PFSK-1 (cell line): ENCODE measurements at regions not wholly inside any gene's neighbourhood (a gene's known extent, or its start where the extent isn't known, plus 50 kb on each side); places are given as distances from the start of the nearest gene placed in this dataset.

Experiments used
- FOXP2 ChIP-seq: optimal IDR thresholded peaks from 2 replicates; pipeline ENCODE3; 2011; ENCODE audit warnings: borderline replicate concordance, control low read depth, inconsistent platforms; ENCODE audit not compliant: insufficient read depth; ENCODE audit errors: extremely low read length, extremely low read depth
- POLR2AphosphoS5 ChIP-seq: IDR thresholded peaks from 2 replicates; pipeline ENCODE4 v1.6.1; 2012; ENCODE audit warnings: low read depth, mild to moderate bottlenecking, control low read depth, low read length, moderate library complexity
- REST ChIP-seq, 2 experiments: IDR thresholded peaks; 2 replicates each; pipeline versions ENCODE4 v1.6.1 to v1.8.0; 2011 to 2012; ENCODE audit warnings: low read depth in 2 of 2, low read length in 2 of 2, control low read depth in 1 of 2, inconsistent platforms in 1 of 2, mild to moderate bottlenecking in 1 of 2, moderate library complexity in 1 of 2; ENCODE audit not compliant: insufficient read depth in 1 of 2
- SIN3A ChIP-seq: IDR thresholded peaks from 2 replicates; pipeline ENCODE4 v1.6.1; 2012; ENCODE audit warnings: mild to moderate bottlenecking, low read length, moderate library complexity, borderline replicate concordance; ENCODE audit not compliant: insufficient read depth
- TAF1 ChIP-seq: IDR thresholded peaks from 2 replicates; pipeline ENCODE4 v1.6.1; 2012; ENCODE audit warnings: low read length, control low read depth, borderline replicate concordance; ENCODE audit not compliant: insufficient read depth

DNA sequence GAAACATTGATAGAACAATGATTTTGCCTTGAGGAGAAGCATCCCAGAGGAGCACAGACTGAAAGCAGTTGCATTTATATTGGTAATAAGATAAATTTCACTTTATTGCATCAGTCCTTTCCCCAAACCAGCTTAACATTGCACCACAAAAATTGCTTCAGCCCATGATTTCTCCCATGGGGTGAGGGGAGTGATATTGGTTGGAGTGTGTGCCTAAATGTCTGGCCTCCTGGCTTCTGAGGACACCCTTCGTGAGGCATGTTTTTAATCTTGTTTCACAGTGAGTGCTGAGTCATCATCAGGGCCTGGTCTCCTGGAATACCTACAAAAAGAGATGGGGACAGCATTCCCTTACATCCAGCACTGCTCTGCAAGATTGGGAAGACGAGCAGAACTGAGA lies 487.9 kb downstream of the C4orf33 start:
- TF ChIP-seq SIN3A (no peak), REST (IDR thresholded peaks at IDR 0.05; ENCODE audit: insufficient read depth in 1 of 2, low read depth in 2 of 2, low read length in 2 of 2) (no peak), FOXP2 (no peak), POLR2AphosphoS5 (no peak), TAF1 (no peak)

DNA sequence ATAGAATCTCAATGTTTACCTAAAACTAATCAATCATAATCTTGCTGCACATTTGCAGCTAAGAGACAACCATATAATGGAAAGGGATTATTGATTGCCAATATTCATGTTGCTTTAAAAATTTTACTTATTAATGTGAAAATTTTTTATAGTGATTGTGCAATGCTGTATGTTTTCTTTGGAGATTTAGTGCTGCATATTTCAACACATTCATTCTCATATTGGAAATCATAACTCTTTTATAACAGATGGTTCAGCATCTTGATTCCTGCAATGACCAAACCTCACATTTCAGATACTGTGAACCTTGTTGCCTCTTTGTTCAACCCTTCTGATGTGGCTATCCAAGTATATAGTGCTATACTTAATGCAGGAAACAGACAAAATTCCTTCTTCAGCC lies 502.6 kb downstream of the C4orf33 start:
- TF ChIP-seq TAF1: no peak
- no peak for TF ChIP-seq POLR2AphosphoS5
- TF ChIP-seq FOXP2: no peak
- TF ChIP-seq REST (IDR thresholded peaks at IDR 0.05; ENCODE audit: insufficient read depth in 1 of 2, low read depth in 2 of 2, low read length in 2 of 2): no peak

DNA sequence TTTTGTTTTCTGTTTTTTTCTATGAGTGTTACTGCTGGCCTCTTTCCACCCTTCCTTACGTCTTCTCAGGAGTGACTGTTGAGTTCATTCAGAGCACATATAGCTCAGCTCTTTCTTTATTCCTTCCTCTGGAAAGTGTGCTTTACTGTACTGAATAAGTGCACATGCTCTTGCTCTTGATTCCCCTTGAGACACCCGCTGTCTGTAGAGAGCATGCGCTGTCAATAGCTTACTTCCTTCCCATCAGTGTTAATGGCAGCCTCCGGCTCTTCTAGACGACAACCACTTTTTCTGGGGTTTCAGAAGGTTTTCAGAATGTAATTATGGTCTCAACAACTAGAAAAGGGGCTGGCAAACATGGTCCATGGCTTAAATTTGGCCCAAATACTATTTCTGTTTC lies 504.9 kb downstream of the C4orf33 start:
- TF ChIP-seq SIN3A: no peak
- TF ChIP-seq TAF1: no peak
- no peak for TF ChIP-seq REST (IDR thresholded peaks at IDR 0.05; ENCODE audit: insufficient read depth in 1 of 2, low read depth in 2 of 2, low read length in 2 of 2)
- no peak for TF ChIP-seq POLR2AphosphoS5
- no peak for TF ChIP-seq FOXP2

GRCh38 chr4:129602447-129602846 lies 506.5 kb downstream of the C4orf33 start:
- TF ChIP-seq REST (IDR thresholded peaks at IDR 0.05; ENCODE audit: insufficient read depth in 1 of 2, low read depth in 2 of 2, low read length in 2 of 2) (no peak), TAF1 (no peak), FOXP2 (no peak), SIN3A (no peak), POLR2AphosphoS5 (no peak)

- no peak for TF ChIP-seq POLR2AphosphoS5
- no peak for TF ChIP-seq TAF1
- TF ChIP-seq REST (IDR thresholded peaks at IDR 0.05; ENCODE audit: insufficient read depth in 1 of 2, low read depth in 2 of 2, low read length in 2 of 2): no peak
- no peak for TF ChIP-seq SIN3A
- TF ChIP-seq FOXP2: no peak
Measured at GRCh38 chr4:129603241-129603931, 507.4 kb downstream of the C4orf33 start.
